WTC11 (cell line): ENCODE measurements at regions not wholly inside any gene's neighbourhood (a gene's known extent, or its start where the extent isn't known, plus 50 kb on each side); places are given as distances from the start of the nearest gene placed in this dataset.

Experiments used
- ATAC-seq: fragments of 200-7000 bp; cut with Tn5 transposase; 2 replicates; pipeline ENCODE4 v1.10.0; 2021; ENCODE audit warnings: mild to moderate bottlenecking, moderate library complexity
- CTCF ChIA-PET: fragments of 300-600 bp; sonication (Branson Sonifier 250); formaldehyde crosslinking; loops from one replicate; lab custom pipeline; 2021; ENCODE audit warnings: antibody characterized with exemption; lab: Charles Lee
- POLR2A ChIA-PET: fragments of 350-600 bp; sonication (Branson Sonifier 250); formaldehyde crosslinking; loops from one replicate; lab custom pipeline; 2021; ENCODE audit warnings: antibody characterized with exemption; lab: Charles Lee
- DNase-seq: peaks from one replicate; pipeline ENCODE4 v3.0.0; 2021; ENCODE audit warnings: low spot score
- H3K27ac Mint-ChIP-seq: 2 replicates; pipeline ENCODE4 v1.8.0; 2021; ENCODE audit warnings: mixed read lengths
- H3K27me3 Mint-ChIP-seq: 2 replicates; pipeline ENCODE4 v1.8.0; 2021; ENCODE audit warnings: low read depth, mild to moderate bottlenecking, moderate library complexity, mixed read lengths
- H3K36me3 Mint-ChIP-seq: 2 replicates; pipeline ENCODE4 v1.8.0; 2021; ENCODE audit warnings: mixed read lengths
- H3K4me1 Mint-ChIP-seq: 2 replicates; pipeline ENCODE4 v1.8.0; 2022; ENCODE audit warnings: mixed read lengths
- H3K4me3 Mint-ChIP-seq: 2 replicates; pipeline ENCODE4 v1.8.0; 2021; ENCODE audit warnings: mild to moderate bottlenecking, moderate library complexity, mixed read lengths
- H3K9me3 Mint-ChIP-seq: 2 replicates; pipeline ENCODE4 v1.8.0; 2021; ENCODE audit warnings: mixed read lengths
- ELF4 ChIP-seq: sonication (generic); formaldehyde crosslinking; IDR thresholded peaks from 2 replicates; pipeline ENCODE4 v1.8.1; 2022; ENCODE audit warnings: low read depth, mild to moderate bottlenecking, moderate library complexity, missing genetic modification reagents
- EMX1 ChIP-seq: fragments of 250-450 bp; sonication (Bioruptor Pico); IDR thresholded peaks from 2 replicates; pipeline ENCODE4 v1.8.0; 2021; ENCODE audit warnings: mild to moderate bottlenecking
- FOXP1 ChIP-seq: sonication (generic); formaldehyde crosslinking; IDR thresholded peaks from 2 replicates; pipeline ENCODE4 v1.8.0; 2022; ENCODE audit warnings: missing genetic modification reagents, mild to moderate bottlenecking, moderate library complexity, borderline replicate concordance
- GABPB1 ChIP-seq: sonication (generic); formaldehyde crosslinking; IDR thresholded peaks from 2 replicates; pipeline ENCODE4 v1.8.1; 2023; ENCODE audit warnings: mild to moderate bottlenecking, missing genetic modification reagents
- JUN ChIP-seq: sonication (generic); formaldehyde crosslinking; IDR thresholded peaks from 2 replicates; pipeline ENCODE4 v1.8.0; 2023; ENCODE audit warnings: mild to moderate bottlenecking, missing genetic modification reagents
- NFYB ChIP-seq: sonication (generic); formaldehyde crosslinking; conservative IDR thresholded peaks from 2 replicates; pipeline ENCODE4 v1.8.0; 2022; ENCODE audit warnings: low read depth, missing genetic modification reagents
- NR1H2 ChIP-seq: sonication (generic); formaldehyde crosslinking; IDR thresholded peaks from 2 replicates; pipeline ENCODE4 v1.9.0; 2021; ENCODE audit warnings: mild to moderate bottlenecking, moderate library complexity, missing genetic modification reagents
- NR2C2 ChIP-seq: sonication (generic); formaldehyde crosslinking; IDR thresholded peaks from 2 replicates; pipeline ENCODE4 v1.8.0; 2022; ENCODE audit warnings: mild to moderate bottlenecking, missing genetic modification reagents
- SMAD3 ChIP-seq: sonication (generic); formaldehyde crosslinking; IDR thresholded peaks from 2 replicates; pipeline ENCODE4 v1.8.0; 2022; ENCODE audit warnings: missing genetic modification reagents, mild to moderate bottlenecking, borderline replicate concordance
- TCF7 ChIP-seq: sonication (generic); formaldehyde crosslinking; IDR thresholded peaks from 2 replicates; pipeline ENCODE4 v1.8.0; 2022; ENCODE audit warnings: mild to moderate bottlenecking, low read depth, missing genetic modification reagents, moderate library complexity
- TF ChIP-seq, protein P1 (sequence below): fragments of 250-450 bp; sonication (Bioruptor Pico); IDR thresholded peaks from 2 replicates; pipeline ENCODE4 v1.9.0; 2021; ENCODE audit warnings: mild to moderate bottlenecking, borderline replicate concordance
- TF ChIP-seq, protein P2 (sequence below): fragments of 250-450 bp; sonication (Bioruptor Pico); conservative IDR thresholded peaks from 2 replicates; pipeline ENCODE4 v1.9.0; 2021; ENCODE audit warnings: mild to moderate bottlenecking
- TF ChIP-seq, protein P3 (sequence below): sonication (generic); formaldehyde crosslinking; IDR thresholded peaks from 2 replicates; pipeline ENCODE4 v1.8.1; 2022; ENCODE audit warnings: low read depth, mild to moderate bottlenecking, moderate library complexity, missing genetic modification reagents, borderline replicate concordance
- TF ChIP-seq, protein P4 (sequence below): fragments of 250-450 bp; sonication (Bioruptor Pico); IDR thresholded peaks from 2 replicates; pipeline ENCODE4 v1.9.0; 2021; ENCODE audit warnings: mild to moderate bottlenecking
- TF ChIP-seq, protein P5 (sequence below): sonication (generic); formaldehyde crosslinking; IDR thresholded peaks from 2 replicates; pipeline ENCODE4 v1.8.0; 2022; ENCODE audit warnings: mild to moderate bottlenecking, missing genetic modification reagents
- TF ChIP-seq, protein P6 (sequence below): sonication (generic); formaldehyde crosslinking; IDR thresholded peaks from 2 replicates; pipeline ENCODE4 v1.8.0; 2023; ENCODE audit warnings: missing genetic modification reagents, mild to moderate bottlenecking, borderline replicate concordance
- TF ChIP-seq, protein P7 (sequence below): sonication (generic); formaldehyde crosslinking; IDR thresholded peaks from 2 replicates; pipeline ENCODE4 v1.8.0; 2022; ENCODE audit warnings: mild to moderate bottlenecking, missing genetic modification reagents

DNA sequence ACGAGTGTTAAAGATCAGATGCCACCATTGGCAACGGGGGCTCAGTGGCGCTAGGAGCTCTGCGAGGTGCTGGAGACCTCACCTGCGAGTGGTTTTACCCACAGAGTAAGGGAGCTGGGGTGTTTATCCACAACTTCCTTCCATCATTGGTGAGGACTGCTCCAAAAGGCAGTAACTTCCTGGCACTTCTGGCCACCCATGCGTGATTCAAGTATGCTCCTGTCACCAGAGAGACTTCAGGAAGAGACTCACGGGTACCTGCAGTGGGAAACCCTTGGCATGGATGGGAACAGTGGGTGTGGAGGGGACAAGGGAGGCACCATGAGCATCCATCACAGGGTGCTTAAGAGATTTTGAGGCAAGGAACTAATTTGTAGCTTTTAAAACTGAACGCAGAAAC lies 53.2 kb downstream of the RIN2 start (continued):
- TF ChIP-seq, protein P1, sequence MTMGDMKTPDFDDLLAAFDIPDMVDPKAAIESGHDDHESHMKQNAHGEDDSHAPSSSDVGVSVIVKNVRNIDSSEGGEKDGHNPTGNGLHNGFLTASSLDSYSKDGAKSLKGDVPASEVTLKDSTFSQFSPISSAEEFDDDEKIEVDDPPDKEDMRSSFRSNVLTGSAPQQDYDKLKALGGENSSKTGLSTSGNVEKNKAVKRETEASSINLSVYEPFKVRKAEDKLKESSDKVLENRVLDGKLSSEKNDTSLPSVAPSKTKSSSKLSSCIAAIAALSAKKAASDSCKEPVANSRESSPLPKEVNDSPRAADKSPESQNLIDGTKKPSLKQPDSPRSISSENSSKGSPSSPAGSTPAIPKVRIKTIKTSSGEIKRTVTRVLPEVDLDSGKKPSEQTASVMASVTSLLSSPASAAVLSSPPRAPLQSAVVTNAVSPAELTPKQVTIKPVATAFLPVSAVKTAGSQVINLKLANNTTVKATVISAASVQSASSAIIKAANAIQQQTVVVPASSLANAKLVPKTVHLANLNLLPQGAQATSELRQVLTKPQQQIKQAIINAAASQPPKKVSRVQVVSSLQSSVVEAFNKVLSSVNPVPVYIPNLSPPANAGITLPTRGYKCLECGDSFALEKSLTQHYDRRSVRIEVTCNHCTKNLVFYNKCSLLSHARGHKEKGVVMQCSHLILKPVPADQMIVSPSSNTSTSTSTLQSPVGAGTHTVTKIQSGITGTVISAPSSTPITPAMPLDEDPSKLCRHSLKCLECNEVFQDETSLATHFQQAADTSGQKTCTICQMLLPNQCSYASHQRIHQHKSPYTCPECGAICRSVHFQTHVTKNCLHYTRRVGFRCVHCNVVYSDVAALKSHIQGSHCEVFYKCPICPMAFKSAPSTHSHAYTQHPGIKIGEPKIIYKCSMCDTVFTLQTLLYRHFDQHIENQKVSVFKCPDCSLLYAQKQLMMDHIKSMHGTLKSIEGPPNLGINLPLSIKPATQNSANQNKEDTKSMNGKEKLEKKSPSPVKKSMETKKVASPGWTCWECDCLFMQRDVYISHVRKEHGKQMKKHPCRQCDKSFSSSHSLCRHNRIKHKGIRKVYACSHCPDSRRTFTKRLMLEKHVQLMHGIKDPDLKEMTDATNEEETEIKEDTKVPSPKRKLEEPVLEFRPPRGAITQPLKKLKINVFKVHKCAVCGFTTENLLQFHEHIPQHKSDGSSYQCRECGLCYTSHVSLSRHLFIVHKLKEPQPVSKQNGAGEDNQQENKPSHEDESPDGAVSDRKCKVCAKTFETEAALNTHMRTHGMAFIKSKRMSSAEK (CRISPR knock-in tag), result no peak
- TF ChIP-seq, protein P2, sequence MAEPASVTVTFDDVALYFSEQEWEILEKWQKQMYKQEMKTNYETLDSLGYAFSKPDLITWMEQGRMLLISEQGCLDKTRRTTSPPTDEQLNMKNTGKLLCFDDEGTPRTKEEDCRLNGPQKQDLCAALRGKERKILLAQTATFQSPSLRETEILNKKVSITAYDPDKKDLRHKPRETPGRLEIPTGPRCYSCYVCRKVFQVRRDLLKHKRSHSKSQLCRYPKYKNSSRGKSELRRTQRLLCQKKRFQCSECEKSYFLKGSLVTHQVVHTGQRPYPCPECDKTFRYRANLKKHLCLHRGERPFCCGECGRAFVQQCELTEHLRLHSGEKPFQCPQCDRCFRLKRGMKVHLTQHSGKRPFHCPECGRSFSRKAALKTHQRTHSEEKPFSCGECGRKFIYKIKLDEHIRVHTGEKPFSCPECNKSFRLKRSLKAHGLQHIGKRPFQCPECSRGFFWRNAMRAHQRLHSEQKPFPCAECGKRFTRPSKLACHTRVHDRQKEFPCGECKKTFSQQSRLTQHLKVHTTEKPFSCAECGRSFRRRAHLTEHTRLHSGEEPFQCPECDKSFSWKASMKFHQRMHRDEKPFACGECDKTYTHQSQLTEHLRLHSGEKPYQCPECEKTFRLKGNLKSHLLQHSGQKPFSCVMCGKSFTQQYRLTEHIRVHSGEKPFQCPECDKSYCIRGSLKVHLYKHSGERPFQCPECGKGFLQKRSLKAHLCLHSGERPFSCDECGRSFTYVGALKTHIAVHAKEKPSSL, result no peak
- TF ChIP-seq TCF7 (CRISPR knock-in tag), result no peak

DNA sequence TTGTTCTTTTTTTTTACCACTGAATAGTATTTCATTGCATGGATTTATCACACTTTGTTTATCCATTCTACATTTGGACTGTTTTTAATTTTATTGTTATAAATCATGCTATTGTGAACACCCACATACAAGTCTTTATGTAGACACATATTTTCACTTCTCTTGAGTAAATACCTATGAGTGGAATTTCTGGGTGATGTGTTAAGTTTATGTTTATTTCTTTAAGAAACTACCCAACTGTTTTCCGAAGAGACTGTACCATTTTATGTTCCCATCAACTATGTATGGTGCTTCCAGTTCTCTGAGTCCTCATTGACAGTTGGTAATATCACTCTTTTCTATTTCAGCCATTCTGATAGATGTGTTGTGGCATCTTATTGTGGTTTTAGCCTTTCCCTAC lies 54.0 kb downstream of the RIN2 start:
- Mint-ChIP-seq H3K36me3 (no peaks in the 10 kb centered on the region), H3K4me1 (no peaks in the 10 kb centered on the region), H3K27me3 (no peaks in the 10 kb centered on the region), H3K9me3 (peaks cover 4% of the 10 kb centered on the region; the same call in 1 of the 2 replicates), H3K27ac (no peak overlapping the region), H3K4me3 (no peak overlapping the region)
- ChIA-PET POLR2A (no interaction called here), CTCF (no interaction called here)
- TF ChIP-seq, protein P3, sequence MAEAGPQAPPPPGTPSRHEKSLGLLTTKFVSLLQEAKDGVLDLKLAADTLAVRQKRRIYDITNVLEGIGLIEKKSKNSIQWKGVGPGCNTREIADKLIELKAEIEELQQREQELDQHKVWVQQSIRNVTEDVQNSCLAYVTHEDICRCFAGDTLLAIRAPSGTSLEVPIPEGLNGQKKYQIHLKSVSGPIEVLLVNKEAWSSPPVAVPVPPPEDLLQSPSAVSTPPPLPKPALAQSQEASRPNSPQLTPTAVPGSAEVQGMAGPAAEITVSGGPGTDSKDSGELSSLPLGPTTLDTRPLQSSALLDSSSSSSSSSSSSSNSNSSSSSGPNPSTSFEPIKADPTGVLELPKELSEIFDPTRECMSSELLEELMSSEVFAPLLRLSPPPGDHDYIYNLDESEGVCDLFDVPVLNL (CRISPR knock-in tag), result no peak
- TF ChIP-seq ELF4 (CRISPR knock-in tag) (no peak), EMX1 (CRISPR knock-in tag) (no peak), JUN (CRISPR knock-in tag) (no peak), GABPB1 (CRISPR knock-in tag) (no peak), FOXP1 (CRISPR knock-in tag) (no peak), NR2C2 (CRISPR knock-in tag) (no peak), NFYB (no peak), SMAD3 (CRISPR knock-in tag) (no peak), NR1H2 (no peak)
- TF ChIP-seq, protein P4, sequence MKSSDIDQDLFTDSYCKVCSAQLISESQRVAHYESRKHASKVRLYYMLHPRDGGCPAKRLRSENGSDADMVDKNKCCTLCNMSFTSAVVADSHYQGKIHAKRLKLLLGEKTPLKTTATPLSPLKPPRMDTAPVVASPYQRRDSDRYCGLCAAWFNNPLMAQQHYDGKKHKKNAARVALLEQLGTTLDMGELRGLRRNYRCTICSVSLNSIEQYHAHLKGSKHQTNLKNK (CRISPR knock-in tag), result no peak
- TF ChIP-seq, protein P5, sequence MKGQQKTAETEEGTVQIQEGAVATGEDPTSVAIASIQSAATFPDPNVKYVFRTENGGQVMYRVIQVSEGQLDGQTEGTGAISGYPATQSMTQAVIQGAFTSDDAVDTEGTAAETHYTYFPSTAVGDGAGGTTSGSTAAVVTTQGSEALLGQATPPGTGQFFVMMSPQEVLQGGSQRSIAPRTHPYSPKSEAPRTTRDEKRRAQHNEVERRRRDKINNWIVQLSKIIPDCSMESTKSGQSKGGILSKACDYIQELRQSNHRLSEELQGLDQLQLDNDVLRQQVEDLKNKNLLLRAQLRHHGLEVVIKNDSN (CRISPR knock-in tag), result no peak
- TF ChIP-seq, protein P6, sequence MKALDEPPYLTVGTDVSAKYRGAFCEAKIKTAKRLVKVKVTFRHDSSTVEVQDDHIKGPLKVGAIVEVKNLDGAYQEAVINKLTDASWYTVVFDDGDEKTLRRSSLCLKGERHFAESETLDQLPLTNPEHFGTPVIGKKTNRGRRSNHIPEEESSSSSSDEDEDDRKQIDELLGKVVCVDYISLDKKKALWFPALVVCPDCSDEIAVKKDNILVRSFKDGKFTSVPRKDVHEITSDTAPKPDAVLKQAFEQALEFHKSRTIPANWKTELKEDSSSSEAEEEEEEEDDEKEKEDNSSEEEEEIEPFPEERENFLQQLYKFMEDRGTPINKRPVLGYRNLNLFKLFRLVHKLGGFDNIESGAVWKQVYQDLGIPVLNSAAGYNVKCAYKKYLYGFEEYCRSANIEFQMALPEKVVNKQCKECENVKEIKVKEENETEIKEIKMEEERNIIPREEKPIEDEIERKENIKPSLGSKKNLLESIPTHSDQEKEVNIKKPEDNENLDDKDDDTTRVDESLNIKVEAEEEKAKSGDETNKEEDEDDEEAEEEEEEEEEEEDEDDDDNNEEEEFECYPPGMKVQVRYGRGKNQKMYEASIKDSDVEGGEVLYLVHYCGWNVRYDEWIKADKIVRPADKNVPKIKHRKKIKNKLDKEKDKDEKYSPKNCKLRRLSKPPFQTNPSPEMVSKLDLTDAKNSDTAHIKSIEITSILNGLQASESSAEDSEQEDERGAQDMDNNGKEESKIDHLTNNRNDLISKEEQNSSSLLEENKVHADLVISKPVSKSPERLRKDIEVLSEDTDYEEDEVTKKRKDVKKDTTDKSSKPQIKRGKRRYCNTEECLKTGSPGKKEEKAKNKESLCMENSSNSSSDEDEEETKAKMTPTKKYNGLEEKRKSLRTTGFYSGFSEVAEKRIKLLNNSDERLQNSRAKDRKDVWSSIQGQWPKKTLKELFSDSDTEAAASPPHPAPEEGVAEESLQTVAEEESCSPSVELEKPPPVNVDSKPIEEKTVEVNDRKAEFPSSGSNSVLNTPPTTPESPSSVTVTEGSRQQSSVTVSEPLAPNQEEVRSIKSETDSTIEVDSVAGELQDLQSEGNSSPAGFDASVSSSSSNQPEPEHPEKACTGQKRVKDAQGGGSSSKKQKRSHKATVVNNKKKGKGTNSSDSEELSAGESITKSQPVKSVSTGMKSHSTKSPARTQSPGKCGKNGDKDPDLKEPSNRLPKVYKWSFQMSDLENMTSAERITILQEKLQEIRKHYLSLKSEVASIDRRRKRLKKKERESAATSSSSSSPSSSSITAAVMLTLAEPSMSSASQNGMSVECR, result no peak
- TF ChIP-seq, protein P7, sequence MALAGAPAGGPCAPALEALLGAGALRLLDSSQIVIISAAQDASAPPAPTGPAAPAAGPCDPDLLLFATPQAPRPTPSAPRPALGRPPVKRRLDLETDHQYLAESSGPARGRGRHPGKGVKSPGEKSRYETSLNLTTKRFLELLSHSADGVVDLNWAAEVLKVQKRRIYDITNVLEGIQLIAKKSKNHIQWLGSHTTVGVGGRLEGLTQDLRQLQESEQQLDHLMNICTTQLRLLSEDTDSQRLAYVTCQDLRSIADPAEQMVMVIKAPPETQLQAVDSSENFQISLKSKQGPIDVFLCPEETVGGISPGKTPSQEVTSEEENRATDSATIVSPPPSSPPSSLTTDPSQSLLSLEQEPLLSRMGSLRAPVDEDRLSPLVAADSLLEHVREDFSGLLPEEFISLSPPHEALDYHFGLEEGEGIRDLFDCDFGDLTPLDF (CRISPR knock-in tag), result no peak
- DNase-seq, result no peak
- no peak for ATAC-seq
